ENCODE measurements at regions not wholly inside any gene's neighbourhood (a gene's known extent, or its start where the extent isn't known, plus 50 kb on each side); places are given as distances from the start of the nearest gene placed in this dataset.

GRCh38 chr5:97405941-97406340 is 222.9 kb upstream of the RIOK2 start:
- no peak for DNase-seq

DNA sequence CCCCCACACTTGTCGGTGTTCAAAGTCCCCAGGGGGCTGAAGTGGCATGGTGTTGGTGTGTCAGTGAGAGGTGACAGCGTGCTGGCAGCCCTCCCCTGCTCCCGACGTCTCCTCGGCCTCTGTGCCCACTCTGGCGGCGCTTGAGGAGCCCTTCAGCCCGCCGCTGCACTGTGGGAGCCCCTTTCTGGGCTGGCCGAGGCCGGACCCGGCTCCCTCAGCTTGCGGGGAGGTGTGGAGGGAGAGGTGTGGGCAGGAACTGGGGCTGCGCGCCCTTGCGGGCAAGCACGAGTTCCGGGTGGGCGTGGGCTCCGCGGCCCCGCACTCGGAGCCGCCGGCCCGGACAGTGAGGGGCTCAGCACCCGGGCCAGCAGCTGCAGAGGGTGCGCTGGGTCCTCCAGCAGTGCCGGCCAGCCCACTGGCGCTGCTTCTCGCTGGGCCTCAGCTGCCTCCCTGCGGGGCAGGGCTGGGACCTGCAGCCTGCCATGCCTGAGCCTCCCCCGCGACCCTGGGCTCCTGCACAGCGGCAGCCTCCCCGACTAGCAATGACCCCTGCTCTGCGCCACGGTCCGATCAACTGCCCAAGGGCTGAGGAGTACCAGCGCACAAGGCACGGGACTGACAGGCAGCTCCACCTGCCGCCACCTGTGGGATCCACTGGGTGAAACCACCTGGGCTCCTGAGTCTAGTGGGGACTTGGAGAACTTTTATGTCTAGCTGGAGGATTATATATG is 224.1 kb upstream of the RIOK2 start:
- no peak for DNase-seq

GRCh38 chr5:97408331-97408730 is 225.3 kb upstream of the RIOK2 start:
- no peak for DNase-seq

DNA sequence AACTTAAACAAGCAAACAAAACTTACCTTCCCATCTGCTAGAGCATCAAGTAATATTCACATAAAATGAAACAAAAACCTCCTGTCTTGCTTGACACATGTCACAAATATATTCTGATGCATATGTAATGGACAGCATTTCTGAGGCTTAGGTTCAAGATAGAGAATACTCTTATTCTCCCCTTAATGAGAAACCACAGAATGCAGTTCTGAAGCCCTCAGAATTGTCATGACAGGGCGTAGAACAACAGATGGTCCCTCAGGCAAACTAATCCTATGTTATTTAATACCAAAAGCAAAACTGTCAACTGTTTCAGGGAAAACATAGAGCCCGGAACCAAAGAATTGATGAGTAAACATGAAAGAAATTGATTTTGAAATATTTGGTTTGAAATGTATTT is 229.9 kb upstream of the RIOK2 start:
- no peak for DNase-seq

GRCh38 chr5:97417986-97418385 is 234.9 kb upstream of the RIOK2 start:
- DNase-seq: no peak

GRCh38 chr5:97418462-97418861 is 235.4 kb upstream of the RIOK2 start:
- no peak for DNase-seq

GRCh38 chr5:97420646-97421045 is 237.6 kb upstream of the RIOK2 start:
- DNase-seq: no peak

DNA sequence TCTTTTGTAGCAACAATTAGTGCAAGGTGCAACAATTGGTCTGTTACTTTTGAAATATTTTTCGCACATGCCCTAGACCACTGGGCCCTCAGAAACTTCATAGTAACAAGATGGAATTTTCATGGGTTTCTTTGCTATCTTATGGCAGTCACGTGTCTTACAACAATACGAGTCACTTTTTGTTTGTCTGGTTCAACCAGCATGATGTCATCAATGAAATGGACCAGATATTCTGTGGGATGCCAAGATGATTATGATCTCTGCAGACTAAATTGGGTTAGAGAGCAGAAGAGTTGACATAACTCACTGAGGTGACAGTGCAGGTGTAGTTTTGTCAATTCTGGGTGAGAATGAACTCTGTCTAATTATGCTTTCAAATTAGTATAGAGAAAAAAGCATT is 239.6 kb upstream of the RIOK2 start:
- no peak for DNase-seq

DNA sequence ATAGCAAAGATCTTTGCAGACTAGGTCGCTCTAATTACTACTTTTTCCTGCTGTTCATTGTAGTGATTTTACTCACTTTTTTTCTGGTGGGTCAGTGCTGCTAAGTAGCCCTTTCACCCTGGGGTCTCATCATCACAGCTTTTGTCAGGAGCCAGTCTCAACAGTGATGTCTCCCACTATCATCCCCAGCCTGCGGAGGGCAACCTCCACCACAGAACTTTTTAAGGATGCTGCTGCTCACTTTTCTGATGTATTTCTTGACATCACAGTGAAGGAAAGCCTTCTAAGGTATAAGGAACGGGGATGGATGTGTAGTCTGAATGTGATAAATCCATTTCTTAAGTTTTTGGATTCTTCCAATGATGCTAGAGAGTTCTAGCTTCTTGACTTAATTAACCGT is 242.5 kb upstream of the RIOK2 start:
- no peak for DNase-seq

- DNase-seq: no peak
Measured at GRCh38 chr5:97427235-97427634, 244.2 kb upstream of the RIOK2 start.

- no peak for DNase-seq
Measured at GRCh38 chr5:97434021-97434420, 251.0 kb upstream of the RIOK2 start.

- DNase-seq: no peak
Measured at GRCh38 chr5:97436405-97436804, 253.4 kb upstream of the RIOK2 start.

- DNase-seq: no peak
Measured at GRCh38 chr5:97443740-97444139, 260.7 kb upstream of the RIOK2 start.

DNA sequence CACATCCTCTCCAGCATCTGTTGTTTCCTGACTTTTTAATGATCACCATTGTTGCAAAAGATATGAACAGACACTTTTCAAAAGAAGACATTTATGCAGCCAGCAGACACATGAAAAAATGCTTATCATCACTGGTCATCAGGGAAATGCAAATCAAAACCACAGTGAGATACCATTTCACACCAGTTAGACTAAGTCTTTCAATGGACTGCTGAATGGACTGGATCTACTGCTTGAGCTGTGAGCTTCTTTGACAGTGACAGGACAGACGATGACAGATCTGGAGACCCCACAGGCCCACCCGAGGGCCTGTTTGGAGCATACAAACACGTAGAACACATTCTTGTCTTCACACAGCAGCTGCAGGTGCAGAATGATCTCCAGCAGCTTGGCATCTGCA is 266.1 kb upstream of the RIOK2 start:
- no peak for DNase-seq

DNA sequence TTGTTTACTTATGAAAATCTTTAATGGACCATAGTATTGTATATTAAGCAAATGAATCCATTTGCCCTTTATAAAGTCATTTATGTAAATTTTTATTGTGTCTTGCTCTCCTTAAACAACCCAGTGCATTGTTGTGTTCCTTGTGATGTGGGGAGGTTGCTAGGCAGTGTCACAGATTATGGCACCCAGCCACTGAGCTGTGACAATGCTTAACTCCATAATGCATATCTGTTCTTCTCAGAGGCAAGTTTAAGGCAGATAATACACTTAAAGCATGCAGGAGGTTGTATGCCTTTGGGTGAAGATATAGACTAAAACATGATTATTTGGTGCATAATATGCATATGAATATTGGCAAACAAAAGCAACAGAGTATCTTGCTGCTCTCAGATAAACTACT is 269.6 kb upstream of the RIOK2 start:
- DNase-seq: no peak

DNA sequence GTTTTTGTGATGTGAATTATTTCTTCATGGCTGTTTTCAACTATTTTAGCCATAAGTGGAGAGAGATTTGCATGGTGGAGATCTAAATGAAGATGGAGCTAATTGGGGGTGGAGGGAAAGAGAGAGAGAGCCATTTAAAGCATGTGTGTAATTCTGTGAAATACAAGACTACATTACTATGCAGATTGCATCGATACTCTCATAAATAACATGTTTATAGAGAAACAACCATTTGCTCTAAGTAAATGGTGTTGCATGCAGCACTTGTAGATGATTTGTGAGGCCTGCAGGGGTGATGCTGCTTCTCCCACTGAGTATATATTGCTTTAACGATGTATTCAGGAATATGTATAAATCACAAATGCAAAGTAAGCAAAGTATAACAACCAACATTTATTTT is 270.2 kb upstream of the RIOK2 start:
- no peak for DNase-seq

- DNase-seq: no peak
Measured at GRCh38 chr5:97454015-97454414, 271.0 kb upstream of the RIOK2 start.

- DNase-seq: no peak
Measured at GRCh38 chr5:97455996-97456395, 272.9 kb upstream of the RIOK2 start.

DNA sequence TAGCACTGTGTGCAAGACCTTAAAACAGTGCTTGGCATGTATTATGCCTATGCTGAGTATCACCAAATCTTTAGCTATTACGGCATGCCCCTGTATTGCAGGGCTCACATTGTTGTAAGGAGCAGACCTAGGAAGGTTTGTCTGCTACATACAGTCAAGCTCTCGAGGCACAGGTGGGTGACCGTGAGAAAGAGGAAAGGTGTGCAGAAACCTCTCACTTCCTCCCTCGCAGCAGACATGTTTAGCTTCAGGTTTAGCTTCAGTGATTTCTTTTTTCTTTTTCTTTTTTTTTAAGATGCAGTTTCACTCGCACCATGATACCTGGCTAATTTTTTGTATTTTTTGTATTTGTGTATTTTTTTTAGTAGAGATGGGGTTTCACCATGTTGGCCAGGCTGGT is 275.8 kb upstream of the RIOK2 start:
- DNase-seq: no peak

GRCh38 chr5:97471951-97472350 is 288.9 kb upstream of the RIOK2 start:
- DNase-seq: no peak

DNA sequence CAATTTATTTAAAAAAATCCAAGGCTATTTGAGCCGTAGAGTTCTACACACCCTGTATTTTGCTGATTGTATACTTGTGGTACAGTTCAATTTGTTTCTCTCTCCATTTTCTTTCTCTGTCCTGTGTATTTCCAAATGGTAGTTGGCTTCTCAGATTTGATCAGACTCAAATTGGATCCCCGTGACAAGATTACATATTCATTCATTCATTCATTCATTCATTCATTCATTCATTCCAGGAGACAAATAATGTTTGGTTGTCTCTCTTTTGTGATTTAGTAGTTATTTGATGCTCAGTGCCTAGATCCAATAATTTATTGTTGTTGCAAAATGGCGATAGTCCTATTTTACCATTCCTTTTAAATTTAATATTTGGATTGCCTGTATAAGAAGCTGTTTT is 292.8 kb upstream of the RIOK2 start:
- no peak for DNase-seq

GRCh38 chr5:97476852-97477534 is 293.9 kb upstream of the RIOK2 start:
- no peak for DNase-seq

DNA sequence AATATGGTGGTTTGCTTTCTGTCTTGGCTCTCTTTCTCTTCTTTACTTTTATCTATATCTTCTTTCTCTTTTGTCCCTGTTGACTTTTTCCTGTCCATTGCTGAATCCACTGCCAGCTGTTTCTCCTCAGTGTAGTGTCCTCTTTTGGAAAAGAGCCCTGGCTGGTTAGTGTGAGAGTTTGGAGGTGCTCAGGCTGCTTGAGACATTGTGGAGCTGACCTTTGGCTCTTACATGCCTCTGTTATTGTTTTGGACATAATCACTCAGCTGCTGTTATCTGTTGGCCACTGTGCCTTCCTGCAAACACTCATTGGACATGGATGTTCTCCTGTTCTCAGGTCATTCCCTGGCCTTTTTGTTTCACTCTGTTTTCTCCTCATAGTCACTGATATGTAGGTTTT is 295.4 kb upstream of the RIOK2 start:
- DNase-seq: no peak

DNA sequence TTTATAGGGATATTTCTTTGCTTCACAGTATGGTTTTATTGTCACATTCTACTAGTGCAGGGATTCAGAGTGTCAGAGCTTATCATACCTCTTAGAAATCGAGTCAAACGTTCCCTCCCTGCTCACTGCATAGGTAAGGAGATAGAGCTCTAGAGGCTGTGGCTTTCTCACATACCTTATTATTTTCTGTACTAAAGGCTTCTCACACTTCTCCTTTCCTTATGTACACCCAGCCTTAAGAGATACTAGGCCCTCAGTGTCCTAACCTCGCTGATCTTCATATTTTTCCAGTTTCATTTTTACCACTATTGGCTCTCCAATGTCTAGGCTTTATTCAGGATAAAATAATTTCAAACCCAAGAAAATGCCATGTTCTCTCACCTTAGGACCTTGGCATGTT is 297.3 kb upstream of the RIOK2 start:
- DNase-seq: no peak

GRCh38 chr5:97488126-97488668 is 305.1 kb upstream of the RIOK2 start:
- DNase-seq: no peak
